HG03175 (cell line): ENCODE measurements at regions not wholly inside any gene's neighbourhood (a gene's known extent, or its start where the extent isn't known, plus 50 kb on each side); places are given as distances from the start of the nearest gene placed in this dataset.

Source experiments
- ATAC-seq: cut with Tn5 transposase; IDR thresholded peaks from one replicate; pipeline ENCODE4 v1.9.1; 2021; ENCODE audit warnings: mild to moderate bottlenecking, moderate library complexity; ENCODE audit not compliant: unreplicated experiment

DNA sequence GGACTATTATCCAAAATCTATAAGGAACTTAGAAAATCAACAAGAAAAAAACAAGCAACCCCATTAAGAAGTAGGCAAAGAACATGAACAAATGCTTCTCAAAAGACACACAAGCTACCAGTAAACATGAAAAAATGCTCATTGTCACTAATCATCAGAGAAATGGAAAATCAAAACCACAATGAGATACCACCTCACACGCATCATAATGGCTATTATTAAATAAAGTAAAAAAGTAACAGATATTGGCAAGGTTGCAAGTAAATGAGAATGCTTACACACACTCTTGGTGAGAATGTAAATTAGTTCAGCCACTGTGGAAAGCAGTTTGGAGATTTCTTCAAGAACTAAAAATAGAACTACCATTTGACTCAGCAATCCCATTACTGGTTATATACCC is 167.0 kb upstream of the DMRTA1 start:
- no peak for ATAC-seq

DNA sequence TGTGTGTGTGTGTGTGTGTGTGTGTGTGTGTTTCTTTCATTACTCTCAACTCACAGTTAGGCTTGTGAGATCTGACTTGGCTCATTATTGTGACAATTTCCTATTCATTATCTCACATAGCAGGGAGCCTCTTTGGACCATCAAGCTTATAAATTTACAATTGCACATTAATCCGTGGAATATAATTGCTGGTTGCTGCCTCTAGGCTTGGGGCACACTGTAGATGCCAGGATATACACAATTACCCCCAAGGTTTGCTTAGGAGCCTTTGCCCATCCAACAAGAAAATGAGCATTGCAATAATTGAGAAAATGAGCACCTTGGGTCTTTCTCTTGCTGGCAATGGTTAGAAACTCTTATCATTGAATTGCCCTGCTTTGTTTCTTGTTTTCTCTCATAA is 161.6 kb upstream of the DMRTA1 start:
- no peak for ATAC-seq

DNA sequence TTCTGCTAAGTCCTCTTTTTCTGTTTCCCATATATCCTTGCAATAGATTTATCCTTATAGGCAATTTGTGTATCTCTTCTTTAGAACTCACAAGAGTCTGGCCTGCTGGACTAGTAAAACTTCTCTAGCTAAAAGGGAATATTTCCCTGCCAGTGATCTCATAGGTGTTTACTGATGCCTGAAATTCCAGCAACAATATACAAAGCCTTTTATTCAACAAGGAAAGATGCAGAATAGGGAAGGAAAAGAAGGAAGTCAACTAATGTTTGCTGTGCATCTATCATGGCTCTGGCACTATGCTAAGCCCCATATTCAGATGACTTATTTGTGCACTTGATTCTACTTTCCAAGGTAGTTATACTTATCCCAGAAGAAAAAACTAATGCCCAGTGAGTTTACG is 160.0 kb upstream of the DMRTA1 start:
- no peak for ATAC-seq

DNA sequence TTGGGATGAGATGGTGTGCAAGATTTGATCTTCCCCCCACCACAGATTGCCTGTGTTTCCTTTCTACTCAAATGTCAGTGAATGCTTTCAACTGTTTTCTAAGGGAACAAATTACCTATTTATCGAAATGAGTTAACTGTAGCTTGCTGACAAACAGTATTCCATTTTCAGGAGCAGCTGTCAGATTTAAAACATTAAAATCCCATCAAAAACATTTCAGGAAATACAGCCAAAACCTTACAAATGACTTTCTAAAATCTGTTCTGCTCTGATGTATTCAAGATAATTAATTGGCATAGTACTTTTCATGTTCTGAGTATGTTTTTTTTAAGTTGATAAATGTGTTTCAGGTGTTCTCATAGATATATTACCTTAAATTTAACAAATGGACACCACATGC is 158.0 kb upstream of the DMRTA1 start:
- ATAC-seq = no peak

DNA sequence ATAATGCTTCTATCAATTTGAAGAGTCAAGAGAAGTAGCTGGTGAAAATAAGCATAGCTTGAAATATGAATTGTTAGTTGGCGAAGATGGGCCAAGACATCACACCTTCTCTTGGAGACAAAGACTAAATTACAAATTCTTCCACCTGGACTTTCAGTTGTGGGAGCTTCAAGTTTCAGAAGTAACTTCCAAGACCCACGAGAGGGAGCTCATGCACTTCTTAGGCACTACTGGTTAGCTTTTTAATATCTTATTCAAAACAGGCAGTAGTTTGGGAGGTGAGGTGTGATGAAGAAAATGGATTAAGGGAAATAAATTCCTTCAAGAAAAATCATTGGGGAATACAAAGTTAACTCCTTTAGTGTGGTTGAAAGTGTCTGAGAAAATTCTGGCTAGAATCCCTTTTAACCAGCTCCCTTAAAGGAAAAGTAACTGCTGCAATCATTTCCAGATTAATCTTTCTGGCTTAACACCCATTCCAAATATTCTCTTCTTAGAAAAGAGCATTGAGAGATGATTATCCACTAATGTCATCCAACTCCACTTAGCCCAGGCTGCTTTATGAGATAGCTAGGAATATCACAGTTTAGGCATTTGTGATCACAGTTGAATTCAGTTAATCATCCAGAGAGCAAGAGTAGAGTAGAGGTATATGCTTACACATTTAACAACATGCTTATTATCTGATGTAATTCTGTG is 139.5 kb upstream of the DMRTA1 start:
- ATAC-seq = no peak

DNA sequence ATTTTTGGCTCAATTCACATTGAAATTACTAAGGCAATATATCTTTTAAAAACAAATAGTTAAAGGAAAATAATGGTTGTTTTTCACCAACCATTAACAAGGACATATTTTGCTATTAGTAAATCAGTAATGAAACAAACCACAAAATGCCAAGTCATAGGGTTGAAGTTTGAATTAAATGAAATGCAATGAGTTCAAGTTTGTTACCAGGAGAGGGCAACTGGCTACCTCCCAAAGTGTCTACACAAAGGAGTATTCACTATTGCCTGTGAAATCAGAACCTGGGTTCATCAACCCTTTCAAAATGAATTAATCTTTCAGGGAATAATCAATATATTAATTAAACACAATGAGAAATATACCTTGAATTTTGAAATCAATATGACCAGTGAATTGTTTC is 138.4 kb upstream of the DMRTA1 start:
- ATAC-seq = no peak

DNA sequence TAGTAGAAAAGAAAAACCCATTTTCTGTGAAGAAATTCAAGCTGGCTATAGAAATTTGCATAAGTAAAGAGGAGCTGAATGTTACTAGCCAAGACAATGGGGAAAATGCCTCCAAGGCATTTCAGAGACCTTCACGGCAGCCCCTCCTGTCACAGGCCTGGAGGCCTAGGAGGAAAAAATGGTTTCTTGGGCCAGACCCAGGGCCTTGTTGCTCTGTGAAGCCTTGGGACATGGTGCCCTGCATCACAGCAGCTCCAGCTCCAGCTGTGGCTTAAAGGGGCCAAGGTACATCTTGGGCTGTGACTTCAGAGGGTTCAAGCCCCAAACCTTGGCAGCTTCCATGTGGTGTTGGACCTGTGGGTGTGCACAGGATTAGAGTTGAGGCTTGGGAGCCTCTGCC is 130.0 kb upstream of the DMRTA1 start:
- no peak for ATAC-seq

DNA sequence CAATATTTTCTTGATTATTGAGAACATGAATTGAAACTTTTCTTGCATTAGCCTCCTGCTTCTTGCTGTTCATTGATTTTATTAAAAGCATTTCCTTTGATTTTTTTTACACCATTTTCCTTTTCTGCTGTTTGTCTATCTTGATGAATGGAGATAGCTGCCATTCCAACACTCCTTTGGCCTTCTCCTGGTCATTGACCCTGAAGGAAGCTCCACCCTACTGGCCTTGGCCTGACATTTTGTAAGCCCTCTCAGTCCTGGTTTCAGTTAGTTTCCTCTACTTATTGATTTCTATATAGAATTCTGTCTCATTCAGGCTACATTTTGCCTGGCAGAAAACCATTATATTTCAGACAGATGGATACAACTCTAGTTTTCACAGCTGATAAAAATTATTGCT is 115.1 kb upstream of the DMRTA1 start:
- ATAC-seq = no peak

DNA sequence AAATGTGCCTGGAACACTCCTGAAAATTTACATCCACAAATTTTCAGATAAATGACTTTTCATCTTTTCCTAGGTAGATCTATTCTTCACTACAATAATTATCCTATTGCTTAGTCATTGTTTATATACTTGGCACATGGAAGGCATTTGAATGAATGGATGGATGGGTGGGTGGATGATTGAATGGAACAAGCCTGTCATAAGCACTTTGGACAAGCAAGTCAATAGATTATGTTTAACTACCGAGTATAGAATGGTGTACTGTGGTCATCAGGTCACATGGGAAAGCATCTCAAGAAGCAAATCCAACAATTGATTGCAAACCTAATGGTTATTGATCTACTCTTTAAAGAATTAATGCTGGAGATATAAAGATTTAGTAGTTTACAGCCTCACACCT is 114.4 kb upstream of the DMRTA1 start:
- no peak for ATAC-seq

DNA sequence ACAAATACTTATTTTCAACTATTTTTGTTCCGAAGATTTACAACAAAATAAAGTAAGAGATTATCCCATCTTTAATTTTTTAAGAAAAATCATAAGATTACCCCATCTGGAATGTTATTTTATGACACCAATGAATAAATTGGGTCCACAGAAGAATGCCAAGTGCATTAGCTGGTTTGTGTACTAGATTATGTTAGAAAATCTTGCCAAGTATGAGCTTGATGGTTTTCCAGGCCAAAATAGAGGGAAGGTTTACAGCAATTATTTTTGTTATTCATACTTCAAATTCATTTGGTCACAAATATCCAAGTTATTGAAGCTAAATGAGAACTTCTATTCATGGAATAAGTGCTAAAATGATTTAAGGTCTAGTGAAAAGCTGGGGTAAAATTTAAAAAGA is 109.4 kb upstream of the DMRTA1 start:
- ATAC-seq = no peak

DNA sequence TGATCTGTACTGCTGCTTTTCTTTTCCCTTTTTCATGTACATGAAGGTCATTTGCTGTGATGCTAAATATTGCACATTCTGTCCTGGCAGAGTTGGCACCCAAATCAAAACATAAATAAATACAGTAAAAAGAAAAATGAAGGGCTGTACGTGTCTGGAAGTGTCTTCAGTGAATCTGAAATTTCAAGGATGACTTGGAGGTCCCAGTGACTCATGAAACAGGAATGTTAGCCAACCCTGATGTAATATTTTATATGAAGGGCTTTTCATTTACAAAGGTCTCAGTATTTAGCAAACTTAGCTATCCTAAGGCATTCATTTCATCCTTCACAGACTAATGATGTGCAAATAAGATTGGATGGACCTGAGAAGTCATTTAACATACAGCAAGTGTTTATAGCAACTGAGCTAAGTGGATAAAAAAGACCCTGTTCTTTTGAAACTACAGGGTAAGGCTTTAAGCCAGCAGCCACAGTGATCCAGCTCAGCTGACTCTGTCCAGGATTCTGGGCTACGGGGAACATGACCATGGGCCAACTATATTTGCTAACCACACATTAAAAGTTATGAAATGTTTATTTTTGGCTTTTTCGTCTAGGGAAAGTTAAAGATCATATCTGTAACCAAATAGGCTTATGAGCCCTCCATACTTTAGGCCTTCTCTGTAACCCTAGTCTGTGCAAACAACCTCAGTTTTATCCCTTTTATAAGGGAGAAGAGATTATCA is 104.0 kb upstream of the DMRTA1 start:
- ATAC-seq = no peak

DNA sequence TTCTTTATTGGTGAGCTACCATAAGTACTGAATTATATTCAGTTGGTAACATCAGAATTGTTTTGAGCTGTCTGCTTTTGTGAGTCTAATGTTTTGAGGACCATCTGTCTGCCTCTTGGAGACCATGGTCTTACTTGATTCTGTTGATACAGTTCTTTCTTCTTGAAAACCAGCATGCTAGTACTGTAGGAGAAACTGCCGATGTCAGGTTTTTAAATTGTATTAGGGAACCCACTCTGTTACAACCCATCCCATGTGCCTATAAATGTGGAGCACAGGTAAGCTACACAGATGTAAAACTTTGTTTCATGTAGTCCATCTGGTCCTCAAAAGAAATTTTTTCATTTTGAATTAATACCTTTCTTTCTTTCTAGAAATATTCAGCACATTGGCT is 103.4 kb upstream of the DMRTA1 start:
- ATAC-seq = no peak

DNA sequence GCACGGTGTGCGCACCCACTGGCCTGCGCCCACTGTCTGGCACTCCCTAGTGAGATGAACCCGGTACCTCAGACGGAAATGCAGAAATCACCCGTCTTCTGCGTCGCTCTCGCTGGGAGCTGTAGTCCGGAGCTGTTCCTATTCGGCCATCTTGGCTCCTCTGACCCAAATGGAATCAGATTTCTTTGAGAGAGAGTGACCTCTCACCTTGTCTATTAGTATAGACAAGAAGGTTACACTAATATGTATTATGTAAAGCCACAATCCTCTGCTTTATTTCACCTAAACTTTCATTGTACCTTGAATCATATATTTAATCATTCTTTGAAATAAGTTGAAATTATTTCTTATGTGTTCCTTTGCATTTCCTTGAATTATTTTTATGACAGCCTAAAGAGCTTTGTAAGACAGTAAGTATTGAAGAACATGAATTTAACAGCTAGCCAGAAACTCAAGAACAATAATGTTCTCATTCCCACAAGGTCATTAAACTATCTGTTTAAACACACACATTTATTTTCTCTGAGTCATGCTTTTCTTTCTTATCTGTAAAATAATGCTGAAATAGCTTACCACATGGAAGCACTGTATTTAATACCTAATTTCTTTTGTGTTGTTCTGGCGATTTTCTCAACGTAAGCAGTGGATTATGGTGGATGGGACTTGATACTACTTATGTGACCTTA is 91.8 kb upstream of the DMRTA1 start:
- ATAC-seq = no peak

DNA sequence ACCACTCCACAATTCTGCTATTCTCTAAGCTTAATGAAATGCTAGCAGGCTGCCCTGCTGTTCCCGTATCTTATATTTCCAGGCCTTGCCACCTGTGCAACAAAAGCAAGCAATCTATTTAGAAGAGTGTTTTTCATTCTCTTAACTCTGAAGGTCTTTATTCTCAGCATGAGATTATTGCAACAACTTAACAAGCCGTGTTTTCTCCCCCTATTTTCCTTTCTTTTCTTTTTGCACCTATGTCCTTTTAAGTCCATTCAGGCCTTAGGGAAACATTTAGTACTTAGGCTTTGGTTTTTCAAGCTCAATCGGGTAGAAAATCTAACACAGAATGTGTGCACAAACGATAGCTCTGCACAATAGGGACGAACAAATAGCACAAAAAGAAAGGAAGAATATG is 89.6 kb upstream of the DMRTA1 start:
- ATAC-seq = no peak

DNA sequence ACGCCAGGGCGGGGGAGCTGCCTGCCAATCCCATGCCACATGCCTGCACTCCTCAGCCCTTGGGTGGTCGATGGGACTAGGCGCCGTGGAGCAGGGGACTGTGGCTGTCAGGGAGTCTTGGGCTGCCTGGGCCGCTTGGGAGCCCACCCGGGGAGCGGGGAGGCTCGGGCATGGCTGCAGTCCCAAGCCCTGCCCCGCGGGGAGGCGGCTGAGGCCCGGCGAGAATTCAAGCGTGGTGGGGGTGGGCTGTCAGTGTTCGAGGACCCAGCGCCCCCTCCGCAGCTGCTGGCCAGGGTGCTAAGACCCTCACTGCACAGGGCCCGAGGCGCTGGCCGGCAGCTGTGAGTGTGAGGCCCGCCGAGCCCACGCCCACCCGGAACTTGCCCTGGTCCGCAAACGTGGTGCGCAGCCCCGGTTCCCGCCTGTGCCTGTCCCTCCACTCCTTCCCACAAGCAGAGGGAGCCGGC is 83.2 kb upstream of the DMRTA1 start:
- ATAC-seq = no peak

DNA sequence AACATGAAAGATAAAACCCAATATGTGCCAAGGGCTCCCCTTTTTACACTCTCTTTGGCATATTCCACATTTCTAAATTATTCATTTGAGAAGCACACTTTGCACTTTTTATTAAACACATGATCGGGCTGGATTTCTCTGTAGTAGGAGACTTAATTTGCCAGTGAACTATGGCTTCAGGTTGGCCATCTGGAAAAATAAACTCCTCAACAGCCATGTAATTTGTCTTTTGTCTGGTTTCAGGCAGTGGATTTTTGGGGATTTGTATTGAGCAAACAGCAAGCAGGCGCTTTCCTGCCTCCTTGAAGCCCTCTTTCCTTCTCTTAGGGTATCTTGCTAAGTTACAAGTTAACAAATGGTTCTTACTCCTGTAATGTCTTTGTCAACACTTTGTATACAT is 73.0 kb upstream of the DMRTA1 start:
- no peak for ATAC-seq

DNA sequence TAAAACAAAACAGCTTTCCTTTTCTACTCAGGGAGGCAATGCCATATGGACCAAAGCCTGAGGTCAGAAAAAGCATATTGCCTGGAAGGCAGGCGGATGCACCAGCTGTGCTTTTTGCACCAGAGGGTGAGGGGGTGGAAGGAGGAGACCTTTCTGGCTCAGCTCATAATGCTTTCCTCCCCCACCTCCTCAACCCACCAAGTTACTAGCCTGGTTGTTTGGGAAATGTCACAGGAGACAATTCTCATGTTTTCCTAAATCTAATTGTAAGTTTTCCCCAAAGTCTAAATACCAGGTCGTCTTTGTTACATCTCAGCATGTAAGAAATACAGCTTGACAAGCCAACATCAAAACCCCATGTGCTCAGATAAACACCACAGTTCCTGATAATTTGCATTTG is 72.6 kb upstream of the DMRTA1 start:
- ATAC-seq = no peak

DNA sequence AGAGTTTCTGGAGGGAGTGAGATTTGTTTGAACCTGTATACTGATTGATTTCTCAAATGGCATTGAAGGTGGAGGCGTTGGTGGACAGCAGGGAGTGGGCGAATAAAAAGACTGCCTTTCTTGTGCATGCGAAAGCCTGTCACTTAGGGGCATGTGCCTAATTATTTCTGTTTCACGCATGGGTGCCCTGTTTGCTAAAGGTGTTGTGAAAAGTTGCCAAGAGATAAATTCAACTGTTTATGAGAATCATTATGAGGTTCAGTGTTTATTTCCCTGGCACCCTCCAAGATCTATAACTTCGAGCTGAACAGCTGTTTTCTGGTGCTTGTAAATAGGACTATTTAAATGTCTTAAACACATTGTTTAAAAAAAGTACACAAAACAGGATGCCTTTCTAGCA is 67.4 kb upstream of the DMRTA1 start:
- no peak for ATAC-seq

DNA sequence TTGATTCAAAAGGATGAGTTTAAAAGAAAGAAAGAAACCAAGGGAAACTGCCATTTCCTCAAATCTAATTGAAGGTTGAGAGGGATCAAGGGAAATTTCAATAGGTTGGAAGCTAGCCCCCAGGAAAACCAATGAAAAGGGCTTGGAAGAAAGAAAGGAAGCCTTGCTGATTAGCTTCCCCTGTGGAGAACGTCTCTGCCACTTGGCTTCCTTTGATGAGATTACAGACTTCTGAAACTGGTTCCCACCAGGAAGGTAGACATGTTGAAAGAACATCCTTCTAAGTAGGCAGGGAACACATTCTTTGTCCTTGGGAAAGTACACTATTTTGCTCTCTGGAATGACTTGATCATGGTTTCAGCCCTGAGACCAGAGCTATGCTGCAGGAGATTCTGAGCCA is 65.5 kb upstream of the DMRTA1 start:
- ATAC-seq = no peak

DNA sequence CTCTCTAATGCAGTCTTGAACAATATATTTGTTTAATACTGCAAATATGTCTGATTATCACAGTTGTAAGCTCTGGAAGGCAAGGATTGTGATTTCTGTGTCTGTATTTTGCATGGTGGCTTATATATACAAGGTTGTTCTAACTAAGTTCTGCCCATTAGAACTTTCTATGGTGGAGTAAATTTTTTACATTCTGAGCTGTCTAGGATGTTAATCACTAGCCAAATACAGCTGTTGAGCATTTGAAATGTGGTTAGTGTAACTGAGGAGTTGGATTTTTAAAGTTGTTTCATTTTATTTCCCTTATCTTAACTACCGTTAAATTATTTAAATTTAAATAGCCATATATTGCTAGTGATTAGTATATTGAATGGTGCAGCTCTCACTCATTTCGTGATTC is 64.3 kb upstream of the DMRTA1 start:
- ATAC-seq = no peak

DNA sequence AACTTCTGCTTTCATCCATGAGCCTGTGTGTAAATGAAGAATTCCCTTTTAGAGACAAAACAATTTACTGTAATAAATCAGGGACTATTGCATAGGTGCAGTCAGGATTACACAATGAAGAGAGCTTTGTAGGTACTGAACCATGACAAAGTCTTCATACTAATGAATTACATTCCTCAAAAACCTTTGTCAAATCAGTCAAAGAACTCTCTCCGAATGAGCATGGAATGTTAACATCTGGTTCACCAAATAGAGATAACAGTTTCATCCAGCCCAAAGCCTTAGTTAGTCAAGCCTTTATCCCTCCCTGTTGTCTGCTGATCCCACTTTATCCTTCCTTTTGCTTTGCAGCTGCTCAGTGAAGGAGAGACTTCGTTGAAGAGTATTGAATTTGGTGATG is 62.9 kb upstream of the DMRTA1 start:
- no peak for ATAC-seq

DNA sequence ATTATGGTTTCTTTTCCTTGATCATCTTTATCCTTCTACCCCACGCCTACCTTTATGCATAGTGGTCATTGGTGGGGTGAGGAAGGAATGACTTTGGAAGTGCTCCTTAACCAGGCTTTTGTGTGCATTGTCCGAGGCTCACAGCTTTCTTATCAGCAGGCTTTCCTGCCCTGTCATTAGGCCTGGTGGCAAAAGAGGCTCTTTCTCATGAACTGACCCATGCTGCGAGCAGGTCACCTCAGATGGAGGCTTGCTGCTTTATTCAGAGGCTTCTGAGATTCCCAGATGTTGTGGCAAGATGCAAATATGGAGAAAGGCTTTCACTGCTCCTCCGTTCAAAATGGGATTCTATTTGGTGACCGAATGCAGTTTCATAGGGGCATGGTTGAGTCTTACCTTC is 57.4 kb upstream of the DMRTA1 start:
- no peak for ATAC-seq
